GM19397 (cell line): ENCODE measurements at regions not wholly inside any gene's neighbourhood (a gene's known extent, or its start where the extent isn't known, plus 50 kb on each side); places are given as distances from the start of the nearest gene placed in this dataset.

ENCODE experiments used
- ATAC-seq: cut with Tn5 transposase; IDR thresholded peaks from one replicate; pipeline ENCODE4 v1.9.1; 2021; ENCODE audit warnings: mild to moderate bottlenecking, moderate library complexity; ENCODE audit not compliant: unreplicated experiment

DNA sequence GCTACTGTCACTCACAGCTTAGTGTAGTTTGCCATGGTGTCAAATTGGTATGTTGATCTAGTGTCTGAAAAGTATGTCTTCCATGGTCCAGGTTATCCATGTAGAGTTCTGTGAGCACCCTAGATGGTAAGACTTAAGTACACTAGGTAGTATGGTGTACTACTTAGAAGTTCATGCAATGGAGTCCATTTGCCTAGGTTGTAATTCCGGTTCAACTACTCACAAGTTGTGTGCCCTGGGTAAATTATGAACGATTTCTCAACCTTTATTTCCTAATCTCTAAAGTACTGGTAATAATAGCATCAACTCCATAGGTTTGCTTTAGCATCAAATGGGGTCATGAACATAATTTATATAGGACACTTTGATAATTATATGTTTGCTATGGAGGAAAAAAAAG lies 666.2 kb upstream of the CELF2 start:
- ATAC-seq, result no peak

DNA sequence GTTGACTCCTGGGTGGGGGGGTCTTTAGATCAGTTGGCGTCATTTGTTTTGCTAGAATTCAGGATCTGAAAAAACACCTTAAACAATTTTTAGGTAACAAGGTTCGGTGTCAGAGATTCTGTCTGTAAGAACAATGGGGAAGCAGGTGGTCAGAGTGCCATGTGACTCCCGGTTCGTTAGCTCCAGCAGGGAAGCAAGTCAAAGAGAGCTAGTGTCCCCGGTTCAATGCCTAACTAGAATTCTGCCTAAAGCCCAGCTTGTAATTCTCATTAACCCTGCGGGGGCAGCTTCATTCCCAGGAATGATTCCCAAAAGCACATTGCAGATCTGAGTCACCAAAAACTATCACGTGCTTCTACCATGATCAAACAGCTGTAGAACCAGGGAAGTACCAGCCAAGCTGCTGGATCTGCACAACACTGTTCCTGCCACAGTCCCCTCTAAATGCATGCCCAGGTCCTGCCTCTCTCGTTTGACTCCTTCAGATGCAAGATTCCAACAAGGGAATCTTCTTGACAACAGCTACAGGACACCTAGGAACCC lies 664.3 kb upstream of the CELF2 start:
- ATAC-seq, result no peak

DNA sequence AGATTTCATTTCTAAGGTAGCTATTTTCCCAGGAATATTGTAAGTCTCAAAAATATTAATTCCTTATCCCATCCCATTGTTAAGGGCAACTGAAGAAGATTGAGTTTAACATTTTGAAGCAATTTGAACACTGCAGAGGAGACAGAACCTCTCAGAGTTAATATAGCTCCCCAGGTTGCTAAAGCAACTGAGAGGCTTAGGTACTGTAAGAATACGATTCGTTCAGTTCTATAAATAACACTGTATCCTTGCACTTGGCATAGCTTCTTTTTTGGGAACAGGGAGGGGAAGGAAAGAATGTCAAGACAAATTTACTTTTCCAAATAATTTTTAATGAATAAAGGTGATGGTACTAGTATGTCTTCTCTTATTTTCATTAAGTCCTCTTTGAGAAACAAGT lies 658.4 kb upstream of the CELF2 start:
- no peak for ATAC-seq

DNA sequence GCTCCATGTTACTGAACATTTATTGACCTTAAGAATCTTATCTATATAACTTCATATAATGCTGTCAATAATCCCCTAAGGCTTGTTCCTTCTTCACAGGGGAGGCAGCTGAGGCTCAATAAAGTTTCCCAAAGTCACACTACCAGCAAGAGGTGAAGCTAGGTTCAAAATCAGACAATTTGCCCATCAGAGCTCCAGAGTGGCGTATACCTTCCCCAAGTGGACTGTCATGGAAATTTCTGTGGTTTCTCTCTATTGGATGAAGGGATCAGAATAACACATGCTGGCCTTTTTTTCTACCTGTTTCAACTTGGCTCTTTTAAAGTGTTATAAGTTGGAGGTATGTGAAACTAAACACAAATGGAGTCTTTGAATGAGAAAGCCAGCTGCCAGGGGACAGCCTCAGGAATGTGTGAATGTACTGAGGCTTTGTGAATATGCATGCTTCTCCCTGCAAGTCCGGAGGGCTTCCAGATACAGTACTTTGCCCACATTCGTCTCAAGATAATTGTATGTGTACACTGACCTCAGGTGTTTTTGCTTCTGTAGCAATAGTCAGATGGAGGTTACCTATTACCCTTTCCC lies 656.3 kb upstream of the CELF2 start:
- no peak for ATAC-seq

DNA sequence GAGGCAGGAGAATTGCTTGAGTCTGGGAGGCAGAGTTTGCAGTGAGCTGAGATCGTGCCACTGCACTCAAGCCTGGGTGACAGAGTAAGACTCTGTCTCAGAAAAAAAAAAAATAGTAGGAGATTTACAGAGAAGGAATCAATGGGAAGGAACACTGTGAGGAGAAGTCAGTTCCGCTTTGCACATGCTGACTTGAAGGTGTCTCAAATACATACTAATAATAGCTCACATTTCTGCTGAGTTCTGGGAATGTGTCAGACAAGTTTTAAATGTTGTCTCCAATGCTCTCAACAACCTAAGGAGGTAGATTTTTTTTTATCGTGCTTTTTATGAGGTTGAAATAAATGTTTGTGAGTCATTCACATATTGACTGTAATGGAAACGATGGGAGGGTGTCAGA lies 654.9 kb upstream of the CELF2 start:
- no peak for ATAC-seq

DNA sequence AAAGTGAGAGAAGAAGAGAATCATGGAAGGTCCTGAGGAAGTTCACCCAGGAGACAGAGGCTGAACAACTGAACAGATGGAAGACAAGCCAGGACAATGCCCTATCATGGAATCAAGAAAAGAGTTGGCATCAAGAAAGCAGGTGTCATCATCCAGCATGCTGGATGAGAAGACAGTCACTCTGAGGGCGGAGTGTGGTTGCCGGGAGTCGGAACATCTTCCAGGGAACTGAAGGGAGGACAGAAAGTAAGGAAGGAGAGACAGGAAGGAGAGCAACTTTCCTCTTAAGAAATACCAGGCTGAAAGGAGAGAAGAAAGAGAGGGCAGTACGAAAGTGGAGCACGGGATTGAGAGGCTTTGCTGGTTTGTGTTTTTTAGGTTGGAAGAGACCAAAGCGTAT lies 654.5 kb upstream of the CELF2 start:
- no peak for ATAC-seq

DNA sequence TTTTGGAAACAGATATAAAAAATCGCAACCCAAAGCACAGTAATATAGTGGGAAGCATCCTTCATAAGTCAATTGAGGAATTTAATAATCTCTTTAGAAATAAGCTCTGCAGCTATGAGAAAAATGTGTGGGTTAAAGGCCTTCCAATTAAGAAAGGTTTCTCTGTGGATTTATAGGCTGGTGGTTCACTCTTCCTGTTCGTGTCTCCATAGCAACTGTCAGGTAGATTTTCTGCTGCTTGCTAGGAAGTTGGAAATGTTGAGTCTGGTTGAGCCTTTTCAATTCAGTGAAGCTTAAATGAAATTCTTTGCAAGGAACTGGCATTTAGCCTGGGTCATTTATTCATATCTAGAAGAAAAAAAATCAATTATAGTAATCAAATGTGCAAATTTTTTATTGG lies 652.8 kb upstream of the CELF2 start:
- ATAC-seq, result no peak

DNA sequence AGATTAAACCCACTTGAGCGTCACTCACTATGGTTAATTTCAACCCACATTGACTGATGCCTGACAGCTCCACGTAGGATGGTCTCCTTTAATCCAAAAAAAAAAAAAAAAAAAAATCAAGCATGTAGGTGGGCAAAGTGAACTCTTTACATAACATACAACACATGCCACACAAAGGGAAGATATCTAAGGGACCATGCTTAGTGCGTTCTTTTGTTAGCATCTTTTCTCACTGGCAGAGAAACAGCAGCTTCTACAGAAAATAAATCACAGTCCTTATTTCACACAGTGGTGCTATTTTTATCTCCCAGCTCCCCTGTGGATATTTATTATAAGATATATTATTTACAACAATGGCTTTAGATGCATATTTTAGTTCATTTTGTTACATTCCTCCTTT lies 652.0 kb upstream of the CELF2 start:
- no peak for ATAC-seq

DNA sequence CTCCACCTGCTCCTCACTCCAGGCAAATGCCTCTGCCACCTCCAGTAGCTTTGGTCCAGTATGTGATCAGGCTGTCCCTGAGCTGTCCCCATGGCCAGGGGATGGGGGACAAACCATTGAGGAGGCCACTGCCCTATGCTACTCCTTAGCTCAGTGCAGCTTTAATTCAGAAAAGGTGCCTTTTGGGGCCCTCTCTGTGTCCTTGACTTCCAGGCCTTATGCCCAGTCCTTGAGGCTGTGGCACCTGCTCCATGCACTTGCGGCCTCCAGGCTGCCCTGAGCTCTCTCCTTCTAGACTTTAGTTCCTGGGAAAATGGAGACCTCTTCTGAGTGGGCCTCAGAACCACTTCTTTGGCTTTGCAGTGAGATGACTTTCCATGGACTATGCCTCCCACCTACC lies 650.8 kb upstream of the CELF2 start:
- no peak for ATAC-seq

DNA sequence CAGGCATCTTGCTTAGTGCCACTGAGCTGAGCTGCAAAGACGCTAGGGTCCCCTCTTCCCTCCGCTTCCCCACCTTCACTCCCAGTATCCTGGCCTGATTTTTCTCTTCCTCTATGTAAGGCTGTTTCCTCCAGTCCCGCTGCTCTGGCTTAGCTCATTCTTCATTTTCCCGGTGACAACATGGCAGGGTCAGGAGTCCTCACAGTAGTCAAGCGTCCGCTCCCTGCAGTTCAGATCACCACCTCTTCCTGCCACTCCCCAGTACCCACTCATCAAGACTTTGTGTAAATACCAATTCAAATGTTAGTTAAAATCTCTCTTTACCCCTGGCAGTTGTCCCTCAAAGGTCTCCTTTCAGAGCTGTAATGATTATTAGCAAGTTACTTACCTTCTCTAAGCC lies 650.4 kb upstream of the CELF2 start:
- no peak for ATAC-seq

DNA sequence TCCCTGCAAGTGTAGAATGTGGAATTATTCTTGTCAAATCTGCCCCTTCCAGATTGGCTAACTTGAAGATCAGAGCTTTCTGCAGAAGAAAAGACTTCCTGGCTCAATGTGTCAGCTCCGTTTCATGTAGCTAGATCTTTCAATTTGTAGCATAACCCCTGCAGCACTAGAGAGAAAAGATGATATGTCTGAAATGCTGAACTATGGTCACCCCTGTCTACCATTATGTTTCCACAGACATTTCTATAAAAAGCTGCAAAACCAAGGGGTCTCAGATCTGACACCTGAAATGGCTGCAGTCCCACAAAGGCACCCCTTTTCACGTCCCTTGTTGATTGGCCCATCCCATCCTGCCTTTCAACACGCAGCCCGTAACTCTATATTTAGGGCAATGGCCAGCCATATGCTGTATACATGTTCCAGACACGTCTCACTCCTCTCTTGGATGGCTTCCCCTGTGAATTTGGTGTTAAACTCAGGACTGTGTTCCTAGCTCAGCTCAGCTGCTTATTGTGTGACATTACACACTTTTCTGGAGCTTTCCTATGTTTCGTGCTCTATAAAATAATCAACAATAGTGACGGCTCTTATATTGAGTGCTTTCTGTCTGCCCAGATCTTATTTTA lies 648.6 kb upstream of the CELF2 start:
- no peak for ATAC-seq

DNA sequence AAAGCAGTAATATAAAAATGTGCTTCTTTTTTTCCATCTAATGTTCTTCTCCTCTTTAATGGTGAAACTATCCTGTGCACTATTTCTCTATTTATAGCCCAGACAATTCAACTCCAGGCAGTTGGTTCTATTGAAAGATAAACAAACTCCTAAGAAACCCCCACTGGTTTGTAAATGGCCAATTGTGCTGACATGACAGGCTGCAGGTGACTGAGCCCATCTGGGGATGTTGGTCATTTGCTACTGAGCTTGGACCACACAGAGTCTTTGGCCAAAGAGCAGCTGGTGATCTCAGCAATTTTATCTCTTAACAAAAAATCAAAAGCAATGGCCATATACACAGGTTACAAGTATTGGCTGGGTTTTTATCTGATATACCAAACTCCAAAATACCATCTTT lies 631.8 kb upstream of the CELF2 start:
- no peak for ATAC-seq

DNA sequence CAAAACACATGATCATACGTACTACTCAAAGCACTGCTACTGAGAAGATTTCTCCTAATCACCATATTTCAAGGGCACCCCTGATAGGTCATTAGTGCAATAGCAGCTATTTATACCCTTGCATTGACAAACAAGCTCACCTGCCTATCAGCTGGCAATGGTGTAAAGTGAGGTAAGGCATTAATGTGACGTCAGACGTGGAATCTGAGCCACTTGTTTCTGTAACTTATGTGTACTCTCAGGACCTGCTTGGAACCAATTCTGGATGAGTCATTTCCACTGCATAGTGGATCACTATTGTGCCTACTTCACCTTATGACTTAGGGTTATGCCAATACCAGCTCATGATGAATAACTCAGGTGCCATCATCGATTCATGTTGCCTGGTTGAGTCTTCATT lies 628.5 kb upstream of the CELF2 start:
- ATAC-seq, result no peak

DNA sequence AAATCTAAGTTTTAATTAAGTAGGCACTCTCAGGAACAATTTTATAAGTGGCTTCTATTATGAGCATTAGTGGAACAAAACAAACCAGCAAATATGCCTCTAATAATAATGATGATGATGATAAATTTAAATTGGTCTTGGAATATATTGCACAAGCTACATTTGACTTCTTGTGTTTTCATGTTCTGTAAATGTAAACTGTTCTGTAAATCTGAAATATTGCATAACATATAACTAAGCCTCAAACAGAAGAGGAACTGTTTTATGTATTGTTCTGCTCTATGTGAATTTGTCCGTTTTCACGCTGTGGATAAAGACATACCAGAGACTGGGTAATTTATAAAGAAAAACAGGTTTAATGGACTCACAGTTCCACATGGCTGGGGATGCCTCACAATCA lies 625.2 kb upstream of the CELF2 start:
- ATAC-seq, result no peak

DNA sequence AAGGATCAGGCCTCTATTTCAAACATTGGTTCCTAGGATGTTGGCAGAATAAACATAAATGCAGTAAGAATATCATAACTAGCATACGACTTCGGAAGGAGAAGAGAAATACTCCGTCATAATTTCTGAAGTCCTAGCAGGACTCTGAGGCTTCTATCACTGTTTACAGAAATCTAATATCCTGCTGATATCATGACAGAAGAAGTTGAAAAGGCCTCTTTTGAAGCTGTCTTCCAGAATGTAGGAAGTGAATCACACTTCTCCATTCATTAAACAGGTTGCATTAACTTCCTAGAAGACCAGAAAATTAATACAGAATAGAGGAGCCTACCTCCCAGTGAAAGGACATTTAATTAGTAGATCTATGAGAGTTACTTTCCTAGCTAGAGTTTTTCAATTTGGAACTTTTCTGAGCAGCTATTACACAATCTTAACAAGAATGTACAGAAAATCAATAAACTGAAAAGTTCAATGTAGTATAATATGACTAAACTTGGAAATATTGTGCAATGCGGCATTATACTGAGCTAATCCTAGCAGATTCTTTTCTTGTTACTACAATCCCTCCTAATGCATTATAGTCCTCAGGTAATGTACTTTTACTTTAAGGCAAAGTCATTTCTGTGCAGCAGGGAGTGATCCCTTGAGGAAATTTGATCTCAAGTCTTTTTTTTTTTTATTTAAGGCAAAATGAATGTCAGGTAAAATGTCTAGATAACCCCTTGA lies 622.6 kb upstream of the CELF2 start:
- no peak for ATAC-seq

DNA sequence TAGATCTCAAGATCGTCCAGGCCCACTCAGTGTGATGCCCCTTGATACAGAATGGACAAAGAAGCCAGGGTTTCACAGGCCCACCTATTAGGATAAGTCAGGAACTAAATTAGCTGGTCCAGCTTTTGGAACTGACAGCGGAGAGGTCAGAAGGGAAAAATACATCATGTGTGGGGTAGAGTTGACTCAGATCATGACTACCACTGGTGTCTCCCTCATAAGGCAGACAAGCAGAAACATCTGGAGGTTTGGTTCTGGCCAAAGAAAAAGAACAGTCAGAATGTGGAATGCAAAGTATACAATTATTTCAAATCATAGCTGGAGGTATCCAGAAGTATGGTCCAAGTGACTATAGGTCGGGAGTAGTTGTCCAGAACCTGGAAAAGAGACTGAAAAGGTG lies 621.1 kb upstream of the CELF2 start:
- no peak for ATAC-seq

DNA sequence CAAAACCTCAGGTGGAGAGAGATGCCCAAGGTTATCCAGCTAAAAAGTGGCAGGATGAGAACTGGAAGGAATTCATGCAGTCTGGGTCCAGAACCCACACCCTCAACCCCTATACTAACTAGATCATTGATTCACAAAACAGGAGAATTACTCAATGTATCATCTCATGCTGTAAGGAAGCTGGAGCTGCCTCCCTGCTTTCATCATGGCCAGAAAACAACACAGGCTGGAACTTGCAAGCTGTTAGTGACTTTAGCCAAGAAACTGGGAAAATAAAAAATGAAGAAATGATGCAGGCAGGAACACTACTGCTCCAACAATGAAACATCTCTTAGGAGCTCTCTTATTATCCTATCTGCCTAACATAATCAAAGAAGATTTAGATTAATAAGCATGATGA lies 619.8 kb upstream of the CELF2 start:
- no peak for ATAC-seq

DNA sequence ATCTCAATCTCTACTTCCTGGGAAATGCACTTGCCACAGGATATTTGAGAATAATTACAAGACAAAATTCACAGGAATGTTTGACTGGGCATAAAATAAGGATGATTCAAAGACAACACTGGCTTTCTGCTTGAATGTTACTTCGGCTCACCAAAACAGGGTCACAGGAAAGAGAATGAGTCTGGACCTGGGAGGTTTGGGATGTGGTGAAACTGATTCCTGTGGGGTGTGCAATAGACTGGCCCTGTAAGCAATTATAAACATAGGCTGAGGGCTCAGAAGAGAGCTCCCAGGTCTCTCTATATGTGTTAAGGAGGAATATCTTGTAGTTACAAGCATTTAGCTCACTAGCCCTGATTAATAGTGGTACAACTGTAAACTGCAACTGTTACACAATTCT lies 613.9 kb upstream of the CELF2 start:
- no peak for ATAC-seq

DNA sequence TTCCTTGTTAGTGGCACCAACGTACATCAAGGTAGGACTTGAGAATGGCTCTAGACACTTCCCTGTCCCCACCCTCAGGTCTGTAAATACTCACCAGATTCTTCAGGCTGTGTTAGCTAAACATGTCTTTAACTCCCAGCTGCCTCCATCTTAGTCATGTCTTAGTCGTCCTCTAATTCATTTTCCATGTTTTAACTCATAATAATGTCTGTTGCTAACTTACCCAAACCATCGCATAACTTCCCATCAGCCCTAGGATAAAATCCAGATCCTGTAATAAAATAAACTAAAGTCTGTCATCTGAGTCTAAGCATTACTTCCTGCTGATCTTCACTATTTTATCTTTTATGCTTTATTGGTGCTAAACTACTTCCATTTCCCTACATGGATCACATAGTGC lies 600.0 kb upstream of the CELF2 start:
- ATAC-seq, result no peak

DNA sequence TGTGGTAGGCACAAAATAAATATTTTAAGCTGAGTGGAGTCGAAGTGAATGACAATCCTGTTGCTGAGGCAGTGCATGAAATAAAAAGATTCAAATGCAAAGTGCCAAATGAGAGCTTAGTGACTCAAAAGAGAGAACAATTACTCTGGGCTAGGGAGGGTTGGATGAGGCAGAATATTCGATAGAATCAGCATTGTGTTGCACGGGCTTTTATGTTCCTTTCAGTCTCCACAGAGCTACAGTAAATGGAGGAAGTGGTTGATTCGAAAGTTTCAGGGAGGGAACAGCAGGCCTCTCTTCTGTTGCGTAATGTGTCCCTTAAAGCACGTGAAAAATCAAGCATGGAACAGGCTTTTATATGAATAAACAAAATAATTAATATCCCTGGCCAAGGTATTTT lies 599.3 kb upstream of the CELF2 start:
- ATAC-seq, result peak; percentile 96

DNA sequence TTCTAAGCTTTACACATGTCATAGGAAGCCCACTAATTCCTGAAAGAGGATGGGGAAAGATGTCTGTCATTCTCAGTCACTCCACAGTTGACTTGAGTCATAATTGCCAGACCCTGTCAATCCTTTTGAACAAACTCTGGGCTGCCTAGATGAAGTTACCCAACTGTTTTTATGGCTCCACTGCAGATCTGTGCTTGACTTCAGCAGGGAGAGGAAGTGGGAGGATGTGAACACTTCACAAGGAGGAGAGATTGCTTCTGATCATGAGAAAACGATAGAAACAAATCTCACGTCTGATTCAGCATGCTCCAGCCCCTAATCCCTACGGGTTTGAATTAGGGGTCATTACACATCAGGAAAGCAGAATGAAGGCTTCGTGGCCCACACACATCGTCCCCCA lies 596.6 kb upstream of the CELF2 start:
- no peak for ATAC-seq

DNA sequence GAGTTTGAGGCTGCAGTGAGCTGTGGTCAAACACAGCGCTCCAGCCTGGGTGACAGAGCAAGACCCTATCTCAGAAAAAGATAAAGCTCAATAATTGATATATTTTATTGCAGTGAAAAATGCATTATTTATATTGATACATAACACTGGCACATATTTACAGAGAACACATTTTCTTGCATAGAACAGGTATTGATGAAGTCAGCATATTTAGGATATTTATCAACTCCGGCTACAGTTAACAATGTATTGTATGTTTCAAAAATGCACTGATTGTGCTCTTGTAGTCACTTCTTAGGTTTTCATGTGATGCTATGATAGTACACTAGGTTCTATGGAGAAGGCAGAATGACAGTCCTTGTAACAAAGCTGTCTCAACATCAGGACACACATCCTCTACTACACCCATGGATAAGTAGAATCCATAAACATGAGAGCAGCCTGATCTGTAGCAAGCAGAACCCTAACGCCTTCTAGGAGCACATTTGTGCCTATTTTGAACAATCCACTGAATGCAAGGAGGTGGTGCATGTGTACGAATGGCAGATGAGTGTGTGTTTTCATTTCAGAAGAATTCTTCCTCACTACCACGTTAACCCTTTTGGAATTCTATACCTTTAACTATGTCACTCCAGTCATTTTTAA lies 586.1 kb upstream of the CELF2 start:
- no peak for ATAC-seq
